GM04503 (cell line): ENCODE measurements at regions not wholly inside any gene's neighbourhood (a gene's known extent, or its start where the extent isn't known, plus 50 kb on each side); places are given as distances from the start of the nearest gene placed in this dataset.

Experiments
- DNase-seq: peaks from one replicate; pipeline ENCODE4 v3.0.0-alpha.2; 2012; ENCODE audit warnings: low read depth

DNA sequence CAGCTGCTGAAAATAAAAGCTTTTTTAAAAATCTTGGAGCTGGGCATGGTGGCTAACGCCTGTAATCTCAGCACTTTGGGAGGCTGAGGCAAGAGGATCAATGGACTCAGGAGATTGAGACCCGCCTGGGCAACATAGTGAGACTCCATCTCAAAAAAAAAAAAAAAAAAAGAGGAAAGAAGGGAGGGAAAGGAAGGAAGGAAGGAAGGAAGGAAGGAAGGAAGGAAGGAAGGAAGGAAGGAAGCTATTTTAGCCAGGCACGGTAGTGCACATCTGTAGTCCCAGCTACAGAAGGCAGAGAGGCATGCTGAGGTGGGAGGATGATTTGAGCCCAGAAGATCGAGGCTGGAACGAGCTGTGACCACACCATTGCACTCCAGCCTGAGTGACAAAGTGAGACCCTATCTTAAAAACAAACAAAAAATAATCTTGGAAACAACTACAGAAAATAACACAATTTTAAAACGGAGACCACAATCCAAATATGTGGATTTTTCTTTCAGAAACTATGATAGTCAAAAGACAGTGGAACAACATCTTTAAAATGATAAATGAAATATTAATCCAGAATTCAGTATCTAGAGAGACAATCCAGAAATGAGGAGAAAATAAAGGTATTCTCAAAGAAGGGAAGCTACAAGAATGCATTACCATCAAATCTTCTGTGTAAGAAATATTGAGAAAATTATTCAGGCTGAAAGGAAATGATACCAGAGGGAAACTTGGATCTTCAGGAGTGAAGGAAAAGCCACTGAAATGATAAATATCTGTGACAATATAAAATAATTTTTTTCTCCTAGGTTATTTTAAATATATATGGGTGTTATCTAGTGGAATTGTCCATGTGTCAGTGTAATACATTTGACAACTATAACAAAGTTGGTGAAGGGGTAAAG is 182.0 kb downstream of the GPX5 start:
- DNase-seq: no peak

DNA sequence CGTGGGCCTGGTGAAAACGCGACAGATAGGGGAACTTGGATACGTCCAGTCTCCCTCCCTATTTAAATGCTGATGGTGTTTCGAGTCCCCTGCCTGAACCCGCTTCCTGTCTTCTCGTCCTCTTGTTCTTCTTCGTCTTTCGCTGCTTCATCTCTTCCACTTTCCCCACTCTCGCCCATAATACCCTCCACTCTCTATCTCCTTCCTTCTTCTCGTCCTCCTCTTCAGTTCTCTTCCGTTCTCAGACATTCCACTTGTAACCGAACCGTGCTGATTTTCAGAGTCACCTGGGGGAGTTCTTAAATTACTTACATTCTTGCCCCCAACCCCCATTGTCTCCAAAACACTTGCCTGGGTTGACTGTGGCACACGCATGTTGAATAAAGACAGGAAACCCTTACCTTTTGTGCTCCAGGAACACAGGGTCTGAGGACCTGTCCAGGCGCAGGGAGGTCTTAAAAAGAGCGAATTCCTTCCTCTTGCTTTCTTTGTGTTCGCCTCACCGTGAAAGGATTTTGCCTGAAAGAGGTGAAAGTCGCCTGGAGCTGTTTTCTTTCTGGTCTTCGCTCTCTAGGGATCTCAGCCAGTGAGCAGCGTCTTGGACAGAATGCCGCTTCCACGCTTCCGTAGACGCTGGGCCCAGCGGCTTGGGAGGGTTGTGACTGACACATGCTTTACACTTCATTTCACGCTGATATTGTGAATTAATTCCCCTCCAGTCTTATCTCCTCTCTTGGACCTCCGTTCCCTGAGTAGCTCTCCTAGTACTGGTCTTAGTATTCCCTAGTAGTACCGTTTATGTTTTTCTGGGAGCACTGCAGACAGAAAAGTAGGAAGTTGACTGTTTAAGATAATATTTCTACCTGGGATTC is 184.0 kb downstream of the GPX5 start:
- DNase-seq: no peak

DNA sequence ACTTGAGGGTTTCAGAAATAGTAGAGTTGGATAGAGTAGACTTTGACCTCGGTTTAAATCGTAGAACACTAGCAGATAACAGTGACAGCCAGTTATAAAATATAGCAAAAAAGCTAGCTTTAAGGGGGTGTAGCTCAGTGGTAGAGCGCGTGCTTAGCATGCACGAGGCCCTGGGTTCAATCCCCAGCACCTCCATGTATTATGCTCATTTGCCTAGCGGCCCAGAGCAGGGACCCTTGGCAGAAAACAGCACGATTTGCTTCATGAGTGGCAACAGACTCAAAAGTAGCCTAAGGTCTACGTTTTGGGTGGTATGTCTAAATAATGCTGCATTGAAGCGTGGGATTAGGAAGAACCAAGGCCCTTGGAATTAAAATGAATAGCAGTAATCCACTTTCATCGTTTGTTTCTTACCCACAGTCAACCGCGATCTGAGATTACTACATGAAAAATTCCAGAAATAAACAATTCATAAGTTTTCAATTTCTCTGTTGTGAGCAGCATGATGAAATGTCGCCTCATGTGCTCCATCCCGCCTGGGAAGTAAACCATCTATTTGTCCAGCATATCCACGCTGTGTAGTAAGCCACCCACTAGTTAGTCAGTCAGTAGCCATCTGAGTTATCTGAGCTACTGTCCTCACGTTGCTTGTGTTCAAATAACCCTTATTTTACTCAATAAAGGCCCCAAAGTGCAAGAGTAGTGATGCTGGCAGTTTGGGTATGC is 184.9 kb downstream of the GPX5 start:
- no peak for DNase-seq

DNA sequence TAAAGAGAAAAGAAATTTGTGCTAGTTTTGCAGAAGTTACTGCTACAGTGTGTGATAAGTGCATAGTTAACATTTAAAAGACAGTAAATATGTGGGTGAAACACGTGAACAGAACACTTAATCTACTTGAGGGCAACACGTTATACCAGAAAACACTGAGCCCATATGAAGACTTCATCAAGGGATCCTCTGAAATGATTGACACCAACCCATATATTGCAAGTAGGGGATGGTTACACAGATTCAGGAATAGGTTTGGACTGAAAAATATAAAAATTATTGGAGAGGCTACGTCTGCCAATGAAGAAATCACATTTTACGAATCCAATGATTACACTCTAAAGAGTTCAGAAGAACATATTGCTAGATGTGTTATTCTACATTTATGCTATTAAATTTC is 185.6 kb downstream of the GPX5 start:
- DNase-seq: no peak

DNA sequence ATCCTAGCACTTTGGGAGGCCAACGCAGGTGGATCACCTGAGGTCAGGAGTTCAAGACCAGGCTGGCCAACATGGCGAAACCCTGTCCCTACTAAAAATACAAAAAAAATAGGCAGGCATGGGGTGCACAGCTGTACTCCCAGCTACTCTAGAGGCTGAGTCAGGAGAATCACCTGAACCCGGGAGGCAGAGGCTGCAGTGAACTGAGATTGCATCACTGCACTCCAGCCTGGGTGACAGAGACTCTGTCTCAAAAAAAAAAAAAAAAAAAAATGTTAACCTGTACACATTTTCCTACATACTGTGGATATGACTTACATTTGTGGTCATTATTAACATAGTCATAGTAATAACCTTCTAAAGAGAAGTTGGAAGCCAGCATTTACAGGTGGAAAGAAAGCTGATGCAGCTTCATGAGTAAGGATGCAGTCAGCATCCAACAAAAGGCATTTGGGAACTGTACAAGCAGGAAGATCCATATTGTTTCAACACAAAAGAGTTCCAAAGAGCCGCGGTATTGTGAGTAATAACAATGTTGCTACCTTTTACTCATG is 186.2 kb downstream of the GPX5 start:
- DNase-seq: no peak

DNA sequence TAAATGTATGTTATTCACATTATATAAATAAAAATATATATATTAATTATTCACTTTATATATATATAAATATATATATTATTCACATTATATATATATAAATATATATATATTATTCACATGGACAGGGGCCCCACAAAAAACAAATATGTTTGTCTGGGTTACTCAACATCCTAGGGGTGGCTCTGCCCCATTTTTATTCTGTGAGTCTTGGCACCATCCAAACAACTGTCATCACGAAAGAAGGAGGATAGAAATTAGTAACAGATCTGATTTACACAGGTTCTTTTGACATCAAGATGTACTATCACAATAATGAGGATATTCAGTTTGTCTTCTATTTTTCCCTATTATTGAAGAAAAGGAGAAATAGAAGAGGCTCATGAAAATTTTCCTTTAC is 187.3 kb downstream of the GPX5 start:
- DNase-seq: no peak

DNA sequence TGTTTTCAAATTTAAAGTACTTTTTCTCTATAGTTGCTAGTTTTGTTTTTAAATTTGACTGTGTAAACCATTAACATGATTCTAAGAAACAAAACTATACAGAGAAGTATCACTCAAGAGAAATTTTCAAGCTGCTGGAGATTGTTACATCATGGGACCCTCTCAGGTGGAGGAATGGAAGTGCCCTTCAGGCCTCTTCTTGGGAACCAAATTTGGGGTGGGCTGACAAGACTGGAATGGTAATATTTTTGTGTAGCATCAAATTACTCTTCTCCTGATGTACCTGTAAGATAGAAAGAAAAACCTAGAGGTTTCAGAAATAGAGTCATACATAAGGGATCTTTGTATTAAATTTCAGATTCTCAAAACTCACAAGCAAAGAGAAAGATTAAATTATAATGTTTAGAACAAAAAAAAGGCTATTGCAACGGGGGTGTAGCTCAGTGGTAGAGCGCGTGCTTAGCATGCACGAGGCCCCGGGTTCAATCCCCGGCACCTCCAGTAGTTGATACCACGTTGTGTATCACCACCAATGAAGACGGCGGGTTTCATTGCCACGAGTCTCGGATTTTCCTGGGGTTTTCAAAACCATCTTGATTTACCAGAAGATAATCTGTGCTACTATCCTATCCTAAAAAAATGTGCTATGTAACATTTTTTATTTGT is 193.7 kb downstream of the GPX5 start:
- no peak for DNase-seq

DNA sequence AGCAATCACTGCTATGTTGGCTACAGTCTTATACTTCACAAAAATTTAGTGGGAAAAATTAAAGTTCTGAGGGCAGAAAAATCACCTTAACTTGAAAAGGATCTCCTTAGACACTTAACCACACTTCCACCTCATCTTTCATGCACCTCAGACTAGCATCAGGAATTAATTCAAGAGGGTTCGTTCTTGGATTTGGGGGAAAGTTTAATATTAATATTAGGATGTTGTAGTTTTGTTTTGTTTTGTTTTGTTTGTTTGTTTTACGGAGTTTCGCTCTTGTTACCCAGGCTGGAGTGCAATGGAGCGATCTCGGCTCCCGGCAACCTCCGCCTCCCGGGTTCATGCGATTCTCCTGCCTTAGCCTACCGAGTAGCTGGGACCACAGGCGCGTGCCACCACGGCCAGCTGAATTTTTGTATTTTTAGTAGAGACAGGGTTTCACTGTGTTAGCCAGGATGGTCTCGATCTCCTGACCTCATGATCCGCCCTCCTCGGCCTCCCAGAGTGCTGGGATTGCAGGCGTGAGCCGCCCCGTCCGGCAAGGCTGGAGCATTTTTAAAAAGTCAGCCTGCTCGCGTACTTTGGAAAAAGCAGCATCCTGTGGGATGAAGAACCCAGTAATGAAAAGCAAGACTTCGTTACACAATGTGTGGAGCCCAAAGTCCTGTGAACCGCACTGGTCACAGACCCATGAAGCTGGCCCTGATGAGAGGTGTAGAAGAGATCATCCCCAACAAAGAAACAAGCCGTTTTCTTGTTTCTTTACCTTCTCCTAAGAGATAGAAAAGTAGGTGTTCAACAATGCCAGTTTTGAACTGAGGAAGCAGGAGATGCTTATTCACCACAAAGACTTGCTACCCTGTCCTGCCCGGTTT is 194.9 kb downstream of the GPX5 start:
- no peak for DNase-seq

DNA sequence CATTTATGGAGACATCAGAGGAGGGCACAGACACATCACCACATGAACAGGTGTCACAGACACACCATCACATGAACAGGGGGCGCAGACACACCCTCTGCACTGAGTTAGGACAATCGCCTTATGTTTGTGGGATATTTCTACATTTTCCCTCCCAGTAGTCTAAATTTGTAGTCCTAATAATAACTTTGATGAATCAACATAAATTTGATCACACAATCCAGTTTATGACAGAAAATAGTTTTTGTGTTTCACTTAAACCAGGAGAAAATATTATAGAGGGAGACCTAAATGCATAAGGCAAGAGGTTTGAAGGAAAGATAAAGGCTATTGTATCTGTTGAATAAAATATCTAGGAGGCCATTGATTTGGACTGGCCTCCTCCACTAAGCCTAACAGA is 195.7 kb downstream of the GPX5 start:
- DNase-seq: no peak

DNA sequence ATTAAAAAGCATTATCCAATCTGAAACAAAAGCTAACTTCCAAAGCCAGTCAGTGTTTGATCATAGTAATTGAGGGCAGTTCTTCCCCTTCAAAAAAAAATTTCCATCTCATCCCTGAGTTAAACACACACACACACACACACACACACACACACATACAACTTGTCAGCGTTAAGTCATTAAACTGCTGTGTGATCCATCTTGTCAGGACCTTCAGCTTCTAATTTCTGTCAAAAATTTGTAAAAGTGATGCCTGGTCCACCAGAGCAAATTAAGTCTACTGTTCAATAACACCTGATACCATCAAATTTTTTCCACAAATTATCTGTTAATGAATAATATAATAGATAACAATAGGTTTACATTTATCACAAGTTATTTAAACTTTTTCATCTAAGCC is 198.7 kb downstream of the GPX5 start:
- no peak for DNase-seq

DNA sequence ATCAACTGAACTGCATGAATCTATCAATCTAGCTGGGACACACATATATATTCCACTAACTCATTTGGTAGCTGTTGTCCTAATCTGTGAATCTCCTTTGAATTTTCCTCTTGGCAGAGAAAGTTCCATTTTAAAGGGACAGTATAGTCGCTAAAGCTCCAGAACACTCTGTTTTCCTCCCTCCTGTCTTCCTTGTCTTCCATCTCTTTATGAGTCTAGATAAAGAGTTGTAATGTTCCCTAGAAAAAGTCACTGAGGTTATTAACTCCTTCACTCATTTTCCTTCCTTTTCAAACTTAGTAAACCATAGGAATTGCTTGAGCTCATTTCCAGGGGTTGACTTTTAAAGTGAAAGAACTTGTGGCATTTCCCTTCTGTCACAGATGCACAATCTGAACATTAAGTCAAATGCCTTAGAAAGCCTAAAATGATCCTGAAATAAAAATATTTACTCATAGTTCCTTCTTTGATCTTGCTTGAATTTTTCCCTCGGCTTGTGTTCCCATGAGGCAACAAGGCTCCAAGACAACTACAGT is 198.4 kb downstream of the TRIM27 start:
- DNase-seq: no peak

DNA sequence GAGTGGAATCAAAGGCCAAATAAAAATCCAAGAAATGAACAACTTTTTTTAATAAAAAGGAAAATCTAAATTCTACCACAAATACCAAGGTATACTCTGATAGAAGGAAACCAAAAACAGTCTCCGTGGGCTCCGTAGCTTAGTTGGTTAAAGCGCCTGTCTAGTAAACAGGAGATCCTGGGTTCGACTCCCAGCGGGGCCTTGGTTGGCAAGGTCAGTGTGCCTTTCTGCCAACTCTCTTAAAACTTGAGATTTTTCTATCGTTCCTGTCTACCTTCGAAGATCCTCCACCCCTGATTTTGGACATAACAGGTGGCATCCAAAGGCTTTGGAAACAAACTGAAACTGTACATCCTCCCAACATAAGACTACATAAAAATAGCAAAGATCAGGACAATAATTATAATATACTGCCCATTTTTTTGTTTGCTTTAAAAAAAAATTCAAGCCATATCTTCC is 197.9 kb downstream of the TRIM27 start:
- no peak for DNase-seq

DNA sequence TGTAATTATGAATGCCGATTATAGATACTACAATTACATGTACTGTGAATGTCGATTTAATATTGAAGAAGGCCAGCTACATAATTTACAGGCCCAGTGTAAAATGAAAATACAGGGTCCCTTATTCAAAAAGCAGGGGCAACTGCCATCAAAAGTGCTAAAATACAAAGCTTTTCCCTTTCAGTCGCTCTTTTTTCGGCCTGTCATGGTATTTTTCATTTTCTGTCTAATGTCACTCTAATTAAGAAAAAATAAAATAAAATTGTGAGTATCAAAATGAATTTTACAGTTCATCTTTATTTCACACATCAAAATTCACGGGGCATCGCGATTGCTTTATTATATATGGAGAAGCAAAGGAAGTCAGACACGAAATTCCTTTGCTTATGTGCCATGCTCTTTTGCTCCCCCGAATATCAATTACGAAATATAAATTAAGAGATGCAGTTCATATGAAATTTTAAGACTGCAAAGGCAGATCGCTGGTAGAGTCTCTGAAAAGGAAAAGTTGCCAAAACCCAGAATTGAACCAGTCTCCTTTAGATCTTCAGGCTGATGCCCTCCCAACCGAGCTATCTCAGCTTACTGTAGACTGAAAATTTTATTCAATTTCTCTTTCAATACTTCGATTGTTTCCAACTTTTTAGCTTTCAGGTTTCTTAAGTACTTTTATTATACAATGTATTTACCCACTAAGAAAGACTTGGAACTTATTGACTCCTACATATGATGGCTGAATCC is 197.0 kb downstream of the TRIM27 start:
- no peak for DNase-seq

DNA sequence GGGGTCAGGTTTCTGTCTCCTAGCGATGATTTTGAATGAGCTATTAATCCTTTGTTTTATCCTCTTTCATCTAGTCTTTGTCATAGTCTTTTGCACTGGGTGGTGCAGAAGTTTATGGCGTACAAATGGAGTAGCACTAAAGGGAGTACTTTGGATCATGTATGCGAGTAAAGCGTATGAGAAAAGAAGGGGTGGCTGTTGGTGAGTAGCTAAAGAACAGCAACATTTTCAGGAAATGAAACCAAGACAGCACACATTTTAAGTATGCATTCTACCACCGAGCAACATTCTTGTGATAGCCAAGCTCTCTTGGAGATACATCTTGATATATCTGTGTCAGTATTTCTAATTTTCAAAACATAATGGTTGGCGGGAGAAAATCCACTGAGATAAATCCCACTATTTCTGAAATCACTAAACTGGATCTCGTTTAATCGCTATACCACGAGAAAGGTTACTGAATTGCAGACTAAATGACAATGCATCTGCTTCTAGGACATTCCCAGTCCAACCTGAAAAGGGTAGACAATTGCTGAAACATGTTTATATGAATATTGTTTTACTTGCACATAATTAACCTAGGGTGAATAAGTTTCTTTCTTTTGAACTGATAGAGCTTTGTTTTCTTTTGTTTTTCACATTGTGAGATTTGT is 196.1 kb downstream of the TRIM27 start:
- DNase-seq: no peak

DNA sequence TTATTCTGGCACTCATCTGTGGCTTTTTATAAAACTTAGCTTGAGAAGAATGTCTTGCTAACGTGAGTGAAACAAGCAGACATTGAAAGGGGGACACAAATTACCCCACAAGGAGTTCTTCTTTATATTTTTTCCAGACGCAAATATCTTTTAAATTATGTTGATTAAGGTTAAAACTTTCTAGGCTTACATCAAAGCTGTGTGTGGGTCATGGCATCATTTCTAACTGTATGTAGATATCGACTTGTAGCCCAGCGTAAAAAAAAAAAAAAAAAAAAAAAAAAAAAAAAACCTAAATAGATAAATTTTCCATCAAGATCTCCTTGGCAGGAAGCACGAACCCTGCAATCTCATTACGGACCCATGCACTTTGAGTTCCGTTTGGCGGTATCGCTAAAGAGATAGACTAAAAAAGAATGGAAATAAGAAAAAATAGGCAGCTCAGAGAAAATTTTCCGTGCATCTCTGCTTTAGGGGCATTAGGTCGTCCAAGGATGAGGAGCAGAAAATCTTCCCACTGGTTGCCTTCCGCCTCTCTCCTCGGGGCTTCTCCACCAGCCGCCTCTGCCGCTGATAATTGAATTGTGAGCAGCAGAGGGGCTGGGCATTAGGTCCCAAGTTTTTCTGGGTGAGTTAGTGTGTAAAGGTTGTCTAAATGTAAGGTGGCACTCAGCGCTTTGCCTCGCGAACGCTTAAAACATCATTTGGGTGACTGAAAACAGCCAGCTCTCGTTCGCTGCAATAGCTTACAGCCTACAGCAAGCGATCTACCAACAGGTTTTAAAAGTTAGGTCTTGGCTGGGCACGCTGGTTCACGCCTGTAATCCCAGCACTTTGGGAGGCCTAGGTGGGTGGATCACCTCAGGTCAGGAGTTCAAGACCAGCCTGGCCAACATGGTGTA is 194.0 kb downstream of the TRIM27 start:
- DNase-seq: no peak

DNA sequence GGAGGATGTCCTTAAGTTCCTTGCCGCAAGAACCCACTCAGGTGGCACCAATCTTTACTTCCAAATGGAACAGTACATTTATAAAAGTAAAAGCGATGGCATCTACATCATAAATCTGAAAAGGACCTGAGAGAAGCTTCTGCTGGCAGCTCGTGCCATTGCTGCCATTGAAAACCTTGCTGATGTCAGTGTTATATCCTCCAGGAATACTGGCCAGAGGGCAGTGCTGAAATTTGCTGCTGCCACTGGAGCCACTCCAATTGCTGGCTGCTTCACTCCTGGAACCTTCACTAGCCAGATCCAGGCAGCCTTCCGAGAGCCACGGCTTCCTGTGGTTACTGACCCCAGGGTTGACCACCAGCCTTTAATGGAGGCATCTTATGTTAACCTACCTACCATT is 191.7 kb downstream of the TRIM27 start:
- no peak for DNase-seq

DNA sequence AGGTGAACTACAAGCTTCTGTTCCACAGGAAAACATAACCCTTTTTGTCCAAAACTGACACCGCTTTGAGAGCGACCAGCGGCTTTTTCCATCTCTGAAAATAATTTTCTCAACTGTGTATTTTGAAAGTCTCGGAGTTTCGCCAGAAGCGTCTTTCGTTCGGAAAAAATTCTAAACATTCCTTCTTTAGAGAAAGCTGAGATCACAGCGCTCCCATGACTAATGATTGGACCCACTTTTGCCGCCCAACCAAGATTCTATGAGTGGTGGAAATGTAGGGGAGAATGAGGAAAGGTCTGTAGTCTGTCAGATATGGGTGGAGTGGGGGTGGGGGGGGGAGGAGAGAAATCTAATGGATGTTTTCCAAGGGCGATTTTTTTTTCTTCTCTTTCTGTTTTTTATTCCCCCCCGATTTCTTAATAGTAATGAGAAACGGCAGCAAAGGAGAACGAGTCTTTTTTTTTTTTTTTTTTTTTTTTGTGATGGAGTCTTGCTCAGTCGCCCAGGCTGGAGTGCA is 189.3 kb downstream of the TRIM27 start:
- DNase-seq: no peak

DNA sequence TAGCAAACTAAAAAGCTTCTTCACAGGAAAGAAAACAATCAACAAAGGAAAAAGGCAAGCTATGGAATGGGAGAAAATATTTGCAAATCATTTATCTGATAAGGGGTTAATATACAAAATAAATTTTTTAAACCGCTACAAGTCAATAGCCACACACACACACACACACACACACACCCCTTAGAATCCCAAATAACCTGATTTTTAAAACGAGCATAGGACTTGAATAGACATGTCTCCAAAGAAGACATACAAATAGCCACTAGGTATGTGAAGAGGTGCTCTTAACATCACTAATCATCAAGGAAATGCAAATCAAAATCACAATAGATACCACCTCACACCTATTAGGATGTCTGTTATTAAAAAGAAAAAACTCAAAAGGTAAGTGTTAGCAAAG is 187.7 kb downstream of the TRIM27 start:
- DNase-seq: no peak
